ENCODE measurements at regions not wholly inside any gene's neighbourhood (a gene's known extent, or its start where the extent isn't known, plus 50 kb on each side); places are given as distances from the start of the nearest gene placed in this dataset.

DNA sequence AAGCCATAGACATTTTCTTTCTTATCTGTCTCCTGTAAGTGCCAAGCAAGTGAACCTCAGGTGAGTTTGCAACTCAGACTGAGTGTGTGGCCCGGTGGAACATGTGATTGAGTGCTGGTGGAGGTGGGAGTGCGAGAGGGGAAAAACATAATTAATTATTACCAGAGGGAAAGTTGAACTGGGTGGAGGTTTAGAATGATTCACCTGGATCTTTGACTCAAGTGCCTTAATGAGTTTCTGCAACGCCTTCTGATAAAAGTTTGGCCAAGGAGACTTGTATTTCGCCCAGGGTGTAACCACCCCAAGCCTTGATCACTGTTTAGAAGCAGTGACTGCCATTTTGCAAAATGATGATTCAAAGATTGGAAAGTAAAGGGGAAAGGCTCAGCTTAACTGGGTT lies 513.9 kb downstream of the GATA3 start:
- DNase-seq, result peak; percentile 22

DNA sequence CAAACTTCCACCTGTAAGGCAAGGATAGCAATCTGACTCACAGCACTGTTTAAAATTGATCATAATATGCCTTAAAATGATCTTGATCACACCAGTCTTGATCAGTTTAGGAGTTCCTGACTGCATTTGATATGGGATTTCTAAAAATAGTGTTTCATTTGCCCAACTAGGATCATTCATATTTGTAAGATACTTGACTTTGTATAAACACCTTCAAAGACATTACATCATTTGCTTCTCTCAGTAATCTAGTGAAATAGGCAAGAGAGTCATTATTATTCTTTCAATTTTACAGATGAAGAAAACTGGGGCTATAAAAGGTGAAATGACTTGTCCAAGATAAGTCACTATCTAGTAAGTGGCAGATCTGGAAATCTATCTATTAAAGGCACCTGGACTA lies 521.1 kb downstream of the GATA3 start:
- no peak for DNase-seq

DNA sequence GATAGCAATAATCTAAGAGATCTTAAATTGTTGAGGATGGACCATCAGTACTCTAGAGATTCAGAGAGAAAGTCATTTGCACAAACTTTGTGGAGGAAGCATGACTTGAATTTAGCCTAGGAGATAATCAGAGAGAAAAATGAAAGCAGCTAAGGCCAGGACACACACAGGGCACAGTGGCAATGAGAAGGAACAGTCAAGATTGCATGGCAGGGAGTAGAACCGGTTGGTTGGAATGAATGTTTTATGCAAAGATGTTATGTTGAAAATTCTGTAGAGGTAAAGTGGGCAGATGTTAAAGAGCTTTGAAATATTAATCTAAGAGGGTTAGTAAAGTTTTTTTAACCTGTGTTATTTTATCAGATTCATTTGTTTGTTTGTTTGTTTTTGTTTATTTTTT lies 521.8 kb downstream of the GATA3 start:
- DNase-seq, result no peak

DNA sequence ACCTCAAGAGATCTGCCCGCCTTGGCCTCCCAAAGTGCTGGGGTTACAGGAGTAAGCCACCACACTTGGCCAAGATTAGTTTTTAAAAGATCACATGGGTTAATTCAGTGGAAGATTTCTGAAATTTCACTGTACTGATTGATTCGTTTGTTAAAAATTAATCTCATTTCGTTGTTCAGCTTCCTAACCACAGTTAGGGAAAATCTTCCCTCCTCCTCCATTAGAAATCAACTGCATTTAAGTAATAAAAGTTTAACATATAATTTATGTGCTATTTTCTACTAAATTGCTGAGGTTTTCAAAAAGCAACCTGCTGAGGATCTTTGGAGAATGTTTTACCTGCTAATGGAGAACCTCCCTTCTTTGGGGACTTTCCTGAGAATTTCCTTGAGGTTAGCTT lies 522.4 kb downstream of the GATA3 start:
- DNase-seq, result no peak

DNA sequence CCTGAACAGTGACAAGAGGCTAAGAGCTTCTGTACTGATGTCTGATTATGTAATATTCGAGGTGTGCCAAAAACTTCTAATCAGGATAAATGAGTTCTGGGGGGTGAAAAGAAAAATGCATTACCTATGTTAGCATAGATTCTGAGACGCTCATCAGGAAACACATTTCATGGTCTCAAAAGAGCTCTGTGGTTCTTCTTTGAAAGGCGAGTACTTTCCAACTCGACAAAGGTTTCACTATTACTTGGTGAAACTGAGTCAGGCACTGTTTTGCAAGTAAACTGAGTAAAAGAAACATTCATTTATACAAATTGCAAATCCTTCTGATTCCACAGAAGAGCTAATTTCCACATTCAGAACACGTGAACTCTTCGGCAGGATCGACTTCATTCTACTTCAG lies 523.2 kb downstream of the GATA3 start:
- peak; percentile 6 for DNase-seq

DNA sequence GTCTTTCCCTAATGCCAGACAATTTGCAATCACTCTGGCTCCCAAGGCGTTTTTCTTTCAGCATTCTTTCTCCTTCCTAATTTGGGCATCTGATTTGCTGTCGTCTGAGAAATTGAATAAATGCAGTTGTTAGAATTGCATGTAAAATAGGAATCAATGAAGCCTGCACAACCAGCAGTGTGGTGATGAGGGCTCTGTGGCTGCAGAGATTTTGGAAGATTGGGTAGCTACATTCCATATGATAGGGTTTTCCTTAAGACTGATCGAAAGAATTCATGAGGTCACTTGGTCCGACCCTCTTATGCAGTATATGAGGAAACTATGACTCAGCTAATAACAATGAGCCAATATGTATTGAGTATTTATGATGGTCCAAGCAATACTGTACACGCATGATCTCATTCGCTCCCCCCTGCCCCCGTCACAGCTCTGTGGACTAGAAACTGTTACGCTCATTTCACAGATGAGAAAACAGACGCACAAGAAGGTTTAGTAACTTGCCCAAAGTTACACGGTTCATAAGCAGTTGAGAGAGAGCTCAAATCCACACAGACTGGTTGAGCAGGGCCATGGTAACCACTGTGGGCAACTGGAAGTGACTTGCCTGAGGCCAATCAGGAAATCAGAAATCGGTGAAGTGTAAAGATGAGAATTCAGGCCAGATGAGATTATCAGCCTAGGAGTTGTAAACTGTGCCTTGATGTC lies 527.2 kb downstream of the GATA3 start:
- no peak for DNase-seq

DNA sequence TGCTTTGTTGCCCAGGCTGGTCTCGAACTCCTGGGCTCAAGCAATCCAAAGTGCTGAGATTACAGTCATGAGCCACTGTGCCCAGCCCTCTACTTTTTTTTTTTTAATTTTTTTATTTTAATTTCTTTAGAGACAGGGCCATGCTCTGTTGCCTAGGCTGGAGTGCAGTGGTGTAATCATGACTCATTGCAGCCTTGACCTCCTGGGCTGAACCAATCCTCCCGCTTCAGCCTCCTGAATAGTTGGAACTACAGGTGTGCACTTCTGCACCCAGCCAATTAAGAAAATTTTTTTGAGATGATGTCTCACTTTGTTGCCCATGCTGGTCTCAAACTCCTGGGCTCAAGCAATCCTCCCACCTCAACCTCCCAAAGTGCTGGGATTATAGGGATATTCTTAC lies 528.6 kb downstream of the GATA3 start:
- no peak for DNase-seq

DNA sequence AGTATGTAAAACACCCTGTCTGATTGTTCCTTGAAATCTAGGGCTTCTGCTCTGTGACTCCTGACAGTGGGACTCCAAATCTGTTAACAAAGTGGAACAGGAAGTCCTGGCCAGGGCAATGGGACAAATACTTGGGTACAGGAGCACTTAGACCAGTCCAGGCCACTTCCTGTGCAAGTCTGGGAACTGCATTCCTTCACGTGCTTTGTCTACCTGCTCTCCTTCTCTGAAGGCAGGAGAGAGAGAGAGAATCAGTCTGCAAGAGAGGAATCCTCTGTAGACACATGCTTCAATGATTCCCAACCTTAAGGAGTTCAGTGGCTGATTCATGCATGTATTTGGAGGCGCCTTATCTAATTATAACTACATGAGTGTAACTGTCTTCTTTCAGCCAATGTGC lies 530.2 kb downstream of the GATA3 start:
- DNase-seq, result no peak

DNA sequence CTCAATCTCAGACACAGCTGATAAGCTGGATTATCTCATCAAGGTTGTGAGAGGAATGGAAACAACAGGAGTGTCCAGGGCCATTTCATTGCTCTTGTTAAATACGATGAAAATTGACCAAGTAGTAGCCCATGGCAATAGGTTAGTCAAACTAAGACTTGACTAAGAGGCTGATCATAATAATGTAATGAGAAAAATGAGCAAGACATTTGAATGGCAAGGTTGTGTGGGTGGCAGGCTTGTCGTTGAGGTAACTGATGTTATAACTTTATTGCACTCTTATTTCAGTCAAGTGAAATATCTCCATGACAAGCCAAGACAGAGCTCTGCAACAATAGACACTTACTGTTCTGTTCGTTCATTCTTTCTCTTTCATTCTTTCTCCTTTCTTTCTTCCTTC lies 532.0 kb downstream of the GATA3 start:
- DNase-seq, result peak; percentile 44

DNA sequence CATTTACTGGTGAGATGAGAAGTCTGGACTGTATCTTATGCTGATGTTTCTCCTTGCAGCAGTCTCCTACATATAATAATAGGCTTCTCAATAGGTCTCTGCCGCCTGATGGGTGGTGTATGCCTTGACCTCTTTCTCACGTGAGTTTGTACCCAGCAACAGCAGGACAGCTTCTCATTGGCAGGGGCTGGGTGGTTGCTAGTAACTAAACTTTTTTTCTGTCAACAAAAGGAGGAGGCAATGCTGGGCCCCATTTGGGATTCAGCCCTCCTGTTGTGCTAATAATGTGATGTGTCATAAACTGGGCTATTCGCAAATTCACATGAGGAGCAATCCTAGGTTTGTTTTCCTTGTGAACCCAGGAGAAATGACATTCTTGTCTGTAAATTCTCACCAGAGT lies 533.6 kb downstream of the GATA3 start:
- no peak for DNase-seq

DNA sequence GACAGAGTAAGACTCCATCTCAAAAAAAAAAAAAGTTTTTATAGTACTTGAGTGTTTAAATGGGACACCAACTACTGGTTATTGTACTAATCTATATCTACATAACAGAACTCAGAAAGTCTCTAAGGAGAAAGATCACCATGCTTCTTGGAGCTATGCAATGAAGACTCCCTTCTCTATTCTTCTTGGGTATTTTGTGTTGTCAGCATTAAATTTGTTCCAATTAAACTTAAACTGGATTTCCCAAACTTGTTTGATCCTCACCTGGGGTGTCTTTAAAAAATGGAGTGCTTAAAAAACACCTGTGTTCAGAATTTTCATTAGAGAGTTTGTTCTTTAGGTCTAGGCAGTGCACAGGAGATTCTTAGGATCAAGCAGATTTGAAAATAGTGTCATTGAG lies 536.0 kb downstream of the GATA3 start:
- DNase-seq, result no peak

DNA sequence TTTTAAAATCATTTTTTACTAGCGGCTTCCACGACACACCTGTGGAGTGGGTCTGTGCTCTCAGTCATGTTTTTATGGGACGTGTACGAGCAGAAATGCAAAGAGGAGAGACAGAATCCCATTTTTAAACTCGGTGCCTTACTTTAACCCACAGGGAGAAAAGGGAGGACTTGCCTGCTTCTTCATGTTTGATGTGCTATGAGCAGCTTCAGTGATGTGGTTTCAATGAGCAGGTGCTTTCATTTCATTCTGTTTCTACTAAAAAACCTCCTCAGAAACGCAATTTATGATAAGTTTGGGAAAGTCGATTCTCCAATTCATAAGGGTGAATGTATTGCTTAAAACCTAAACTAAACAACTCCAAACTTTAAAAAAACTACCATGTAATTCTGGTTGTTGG lies 537.2 kb downstream of the GATA3 start:
- DNase-seq, result no peak

DNA sequence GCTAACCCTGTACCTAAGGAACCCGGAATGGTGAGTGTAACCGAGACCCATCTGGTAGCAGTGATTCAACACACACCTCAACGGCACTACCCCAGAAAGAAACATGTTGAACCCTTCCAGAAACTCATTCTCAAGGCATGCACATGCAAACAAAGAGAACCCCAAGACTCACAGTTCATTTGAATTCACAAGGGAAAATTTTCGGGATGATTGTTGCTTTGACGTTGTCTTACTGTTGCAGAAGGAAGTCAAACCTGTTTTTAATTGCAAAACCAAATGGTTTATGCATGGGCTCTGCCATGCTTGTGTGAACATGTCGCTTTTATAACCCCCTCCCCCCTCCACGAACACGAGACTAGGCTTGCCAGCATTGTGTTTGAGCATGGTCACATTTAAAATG lies 539.7 kb downstream of the GATA3 start:
- DNase-seq, result no peak

DNA sequence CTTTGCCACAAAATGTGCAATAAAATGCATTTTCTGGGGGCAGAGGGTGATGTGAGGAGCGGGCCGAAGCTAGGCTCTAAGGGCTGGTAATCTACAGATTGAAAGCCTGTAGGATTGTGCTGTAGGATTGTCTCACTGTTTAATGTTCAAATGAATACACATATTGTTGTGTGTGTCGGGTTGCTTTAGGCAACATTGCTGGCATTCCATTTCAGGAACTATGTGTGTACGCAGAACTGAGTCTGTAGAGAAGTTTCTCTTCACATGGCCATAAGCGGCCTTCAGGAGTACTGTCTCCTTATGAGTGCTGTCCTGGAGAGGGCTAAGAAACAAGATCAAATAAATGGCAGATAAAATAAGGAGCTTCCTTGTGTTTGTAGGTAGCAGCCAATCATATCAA lies 540.2 kb downstream of the GATA3 start:
- DNase-seq, result no peak

DNA sequence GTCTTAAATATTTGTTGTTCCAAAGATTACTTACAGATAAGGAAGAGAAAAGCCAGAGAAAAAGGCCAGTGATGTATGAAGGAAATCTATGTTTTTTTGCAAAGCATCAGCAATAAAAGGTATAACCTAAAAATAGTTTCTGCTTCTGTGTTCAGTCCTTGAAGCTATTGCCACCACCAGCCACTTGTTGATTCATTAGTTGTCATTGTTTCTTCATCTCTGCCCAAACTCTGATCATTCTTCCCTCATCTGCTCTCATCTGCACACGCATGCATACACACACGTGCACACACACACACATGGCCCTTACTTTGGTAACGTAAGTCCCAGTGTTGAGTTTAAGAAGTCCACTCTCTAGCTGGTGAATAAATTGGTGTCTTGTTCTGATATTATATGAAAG lies 540.7 kb downstream of the GATA3 start:
- no peak for DNase-seq

DNA sequence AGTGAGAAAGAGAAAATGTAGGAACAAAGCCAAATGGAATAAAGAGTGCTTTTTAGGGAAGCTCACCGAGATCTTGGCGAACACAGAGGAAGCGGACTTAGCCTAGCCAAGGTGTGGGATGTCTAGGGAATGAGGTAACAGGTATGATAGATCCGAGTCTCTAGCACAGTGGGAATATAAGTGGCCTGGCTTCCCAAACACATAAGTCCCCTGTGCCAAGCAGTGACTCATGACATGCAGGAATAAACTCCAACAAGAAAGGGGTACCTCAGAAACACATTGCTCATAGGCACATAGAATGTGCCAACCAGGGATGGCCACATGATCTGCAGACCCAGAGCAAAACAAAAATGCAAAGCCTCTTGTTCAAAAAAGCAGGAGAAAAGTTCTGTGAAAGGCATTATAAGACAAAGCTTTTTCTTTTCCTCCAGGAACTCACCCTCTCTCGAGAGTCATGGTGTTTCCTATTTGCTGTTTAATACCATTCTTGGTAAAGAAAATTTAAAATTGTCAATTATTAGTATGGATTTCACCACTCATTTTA lies 542.5 kb downstream of the GATA3 start:
- DNase-seq, result no peak

DNA sequence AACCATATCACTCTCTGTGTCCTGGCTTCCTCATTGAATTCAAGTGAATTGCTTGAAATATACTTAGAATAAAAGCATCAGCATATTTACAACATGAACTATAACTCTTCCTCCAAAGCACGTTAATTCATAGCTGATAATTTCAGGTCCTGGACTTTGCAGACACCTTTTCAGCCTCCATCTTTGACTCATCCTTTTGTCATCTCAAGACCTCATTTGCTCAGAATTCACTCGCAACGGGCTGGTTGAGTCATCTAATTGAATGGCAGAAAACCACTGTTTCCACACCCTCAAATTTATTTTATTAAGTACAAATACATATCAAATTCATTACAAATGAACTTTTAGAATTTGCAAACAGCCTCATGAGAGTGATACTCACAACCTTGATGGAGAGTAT lies 545.7 kb downstream of the GATA3 start:
- DNase-seq, result peak; percentile 37

DNA sequence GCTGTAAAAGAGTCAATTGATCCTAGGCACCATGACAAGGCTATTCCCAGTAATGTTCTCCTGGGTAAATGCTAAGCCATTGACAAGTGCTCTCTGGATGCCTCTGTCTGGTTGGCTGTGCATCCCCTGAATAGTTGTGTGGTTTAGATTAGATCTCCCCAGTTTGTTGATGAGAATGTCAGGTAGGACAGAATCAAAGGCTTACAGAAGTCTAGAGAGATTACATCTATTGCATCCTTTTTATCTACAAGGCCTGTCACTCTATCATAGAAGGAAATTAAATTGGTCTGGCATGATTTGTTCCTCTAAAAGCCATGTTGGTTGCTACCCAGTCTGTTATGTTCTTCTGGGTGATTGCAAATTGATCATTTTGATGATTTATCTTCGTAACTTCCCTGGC lies 548.3 kb downstream of the GATA3 start:
- DNase-seq, result no peak

DNA sequence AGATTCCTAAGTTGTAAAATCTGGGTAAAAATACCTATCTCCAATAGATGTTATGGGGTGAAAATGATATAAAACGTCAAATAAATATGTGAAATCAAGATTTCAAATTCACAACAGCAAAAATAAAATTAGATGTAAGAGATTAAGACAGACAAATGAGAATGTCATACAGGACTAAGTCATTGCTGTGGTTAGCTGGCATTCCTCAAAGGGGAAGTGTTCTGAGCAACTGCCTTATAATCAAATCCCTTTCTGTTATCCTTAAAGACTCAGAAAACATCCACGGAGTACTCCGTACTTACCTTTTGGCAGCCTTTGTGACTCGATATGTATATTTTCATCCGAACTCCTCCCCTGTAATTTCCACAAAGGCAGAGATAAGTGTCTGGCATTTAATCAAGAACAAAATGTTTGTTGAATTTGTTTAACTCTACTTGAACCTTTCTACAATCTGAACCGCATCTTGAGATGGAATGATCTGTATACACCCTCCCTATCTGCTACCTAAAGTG lies 559.6 kb downstream of the GATA3 start:
- no peak for DNase-seq

DNA sequence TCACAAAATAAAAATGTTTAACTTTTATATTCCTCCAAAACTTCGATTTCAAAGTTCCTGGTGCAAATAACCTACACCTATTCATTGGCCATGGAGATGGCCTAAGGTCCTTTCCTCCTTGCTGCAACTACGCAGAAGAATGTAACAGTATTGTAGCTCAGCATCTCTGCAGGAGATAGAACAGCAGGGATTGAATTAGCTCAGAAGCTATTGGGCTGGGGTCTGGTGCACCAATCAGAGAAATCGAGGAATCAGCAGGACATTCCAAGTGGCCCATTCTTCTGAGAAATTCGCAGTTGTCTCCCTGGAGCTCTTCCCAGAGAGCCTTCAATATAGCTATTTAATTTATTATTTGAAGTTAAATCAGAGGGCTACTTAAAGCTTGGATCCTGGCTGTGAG lies 560.6 kb downstream of the GATA3 start:
- no peak for DNase-seq

DNA sequence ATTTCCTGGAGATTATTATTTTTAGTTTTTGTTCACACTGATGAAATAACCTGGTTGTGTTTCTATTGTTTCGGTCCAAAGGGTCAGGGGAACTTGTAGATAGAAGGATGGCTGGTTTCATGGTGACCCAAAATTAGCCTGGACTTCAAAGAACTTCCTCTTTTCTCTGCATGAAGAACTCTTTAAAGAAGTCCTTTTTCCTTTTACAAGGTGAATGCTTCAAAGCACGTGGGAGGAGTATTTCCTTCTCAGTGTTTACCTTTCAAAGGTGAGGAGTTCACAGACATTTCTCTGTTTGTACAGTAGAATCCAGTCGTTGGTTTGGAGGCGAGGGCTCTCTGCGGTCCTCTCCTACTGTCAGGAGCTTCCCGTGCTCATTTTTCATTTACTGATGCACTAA lies 561.7 kb downstream of the GATA3 start:
- DNase-seq, result no peak

DNA sequence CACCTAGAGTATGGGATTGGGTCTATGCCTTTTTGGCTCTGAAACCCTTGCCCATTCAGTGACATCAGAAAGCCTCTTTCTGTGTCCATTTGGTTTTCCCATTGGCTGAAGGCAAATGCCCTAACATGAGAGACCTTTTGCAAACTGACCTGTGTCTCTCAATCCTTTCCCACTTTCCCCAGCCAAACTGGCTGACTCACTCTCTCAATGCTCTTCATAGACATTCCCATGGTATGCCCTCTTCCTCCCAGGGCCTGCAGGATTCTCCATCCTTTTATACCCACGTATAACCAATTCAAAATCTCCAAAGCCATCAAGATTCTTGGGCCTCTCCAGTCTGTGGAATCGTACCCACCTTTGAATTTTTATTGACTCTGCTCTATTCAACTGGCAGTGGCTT lies 563.3 kb downstream of the GATA3 start:
- DNase-seq, result no peak

DNA sequence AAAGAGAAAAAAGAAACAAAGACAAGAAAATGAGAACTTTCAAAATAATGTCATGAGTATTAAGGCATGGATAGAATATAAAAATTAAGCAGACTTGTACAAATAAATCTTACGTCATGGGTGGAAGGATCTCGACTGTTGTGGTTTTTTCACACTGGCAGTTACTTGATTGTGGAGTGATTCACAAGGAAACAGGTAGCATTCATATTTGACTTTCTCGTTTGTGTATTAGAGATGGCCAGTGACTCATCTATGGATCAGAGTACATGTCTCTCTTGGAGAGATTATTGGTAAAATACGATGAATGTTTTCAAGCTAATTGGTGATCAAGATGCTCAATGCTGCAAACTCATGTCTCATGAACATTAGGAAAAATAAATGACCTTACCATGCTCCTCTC lies 564.3 kb downstream of the GATA3 start:
- DNase-seq, result no peak

DNA sequence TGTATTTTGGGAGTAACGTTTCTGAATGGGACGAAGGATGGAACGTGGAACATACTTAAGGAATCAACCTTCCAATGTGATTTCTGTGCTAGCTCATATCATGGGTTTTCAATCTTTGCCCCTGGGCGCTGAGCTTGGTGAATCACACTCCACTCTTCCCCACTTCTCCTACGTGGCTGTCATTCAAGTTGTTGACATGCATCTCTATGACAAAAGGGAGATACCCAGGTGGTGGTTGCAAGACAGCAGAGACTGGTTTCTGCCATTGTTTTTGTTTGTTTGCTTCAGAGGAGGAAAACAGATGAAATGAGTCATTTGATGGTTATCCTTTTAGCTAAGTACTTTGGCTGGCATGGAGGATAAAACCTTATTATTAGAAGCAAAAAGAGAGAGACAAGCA lies 573.9 kb downstream of the GATA3 start:
- DNase-seq, result no peak

DNA sequence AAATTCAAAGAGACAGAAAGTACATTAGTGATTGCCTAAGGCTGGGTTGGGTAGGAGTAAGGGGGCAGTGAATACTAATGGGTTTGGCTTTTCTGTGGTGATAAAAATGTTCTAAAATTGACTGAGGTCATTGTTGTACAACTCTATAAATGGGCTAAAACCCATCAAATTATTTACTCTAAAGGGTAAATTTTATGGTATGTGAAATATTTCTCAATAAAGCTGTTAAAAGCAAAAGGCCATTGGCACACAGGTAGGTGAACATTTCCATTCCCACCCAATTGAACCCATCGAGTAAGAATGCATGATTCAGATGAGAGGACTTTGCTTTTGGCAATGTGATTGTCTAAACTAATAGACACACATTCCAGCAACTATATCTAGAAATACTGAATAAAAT lies 579.4 kb downstream of the GATA3 start:
- DNase-seq, result no peak
